K562 (cell line): ENCODE measurements at regions not wholly inside any gene's neighbourhood (a gene's known extent, or its start where the extent isn't known, plus 50 kb on each side); places are given as distances from the start of the nearest gene placed in this dataset.
A peak's percentile ranks its signal among the peaks of the same experiment; 100 is the strongest.

Experiments
- ATAC-seq: fragments of 200-7000 bp; cut with Tn5 transposase; 3 replicates; pipeline ENCODE4 v1.9.1; 2020; ENCODE audit warnings: moderate library complexity
- BruUV-seq: library from RNA; stranded (reverse); fragments of 400-500 nt; replicated peaks from 2 replicates; lab custom pipeline; 2021; lab: Mats Ljungman, UMichigan
- CTCF ChIA-PET: fragments of 300-600 bp; formaldehyde crosslinking; extraction: SDS; loops from one replicate; lab custom pipeline; 2021; ENCODE audit warnings: low intra/inter-chr PET ratio; lab: Yijun Ruan, JAX
- POLR2A ChIA-PET: fragments of 300-600, 350-650 bp; sonication (Branson Sonifier 250); formaldehyde crosslinking; extraction: SDS; loops from one replicate; lab custom pipeline; 2021; ENCODE audit warnings: antibody characterized with exemption, inconsistent platforms; lab: Yijun Ruan, JAX
- DNase-seq, 4 experiments: peaks; one replicate each; pipeline versions ENCODE4 v3.0.0 to v3.0.0-alpha.2; 2011 to 2018; ENCODE audit warnings: low spot score in 3 of 4, mixed read lengths in 3 of 4; ENCODE audit errors: extremely low read depth in 1 of 4
- FAIRE-seq: peaks from 2 replicates; lab custom pipeline; 2011; peaks lifted over from hg19 to GRCh38; lab: Jason Lieb, UNC
- H2AFZ ChIP-seq: 2 replicates; pipeline ENCODE4 v1.6.0; 2011; ENCODE audit warnings: low read depth, low read length, control low read depth, inconsistent platforms
- H3K27ac ChIP-seq: fragments of 200-600 bp; 3 replicates; pipeline ENCODE4 v1.8.0; 2011; ENCODE audit warnings: low read depth, mild to moderate bottlenecking, control low read depth, inconsistent platforms, low read length, moderate library complexity, mixed read lengths; ENCODE audit errors: extremely low read depth
- H3K27me3 ChIP-seq, 2 experiments: fragments of 300-600 bp in 1 of 2; 2 replicates in 1 of 2; 3 replicates in 1 of 2; pipeline versions ENCODE4 v1.6.0 to v1.8.0; 2011; ENCODE audit warnings: inconsistent platforms in 2 of 2, low read length in 2 of 2, mild to moderate bottlenecking in 1 of 2, mixed read lengths in 1 of 2, moderate library complexity in 1 of 2; ENCODE audit not compliant: control insufficient read depth in 2 of 2, insufficient read depth in 2 of 2
- H3K36me3 ChIP-seq: fragments of 300-600 bp; 3 replicates; pipeline ENCODE4 v1.8.0; 2011; ENCODE audit warnings: mild to moderate bottlenecking, low read length, inconsistent platforms; ENCODE audit not compliant: control insufficient read depth, insufficient read depth
- H3K4me1 ChIP-seq, 2 experiments: fragments of 200-600 bp in 1 of 2; replicated peaks in 1 of 2; 2 replicates in 1 of 2; 3 replicates in 1 of 2; pipeline versions ENCODE4 v1.5.1 to v1.8.0; 2011; ENCODE audit warnings: inconsistent platforms in 2 of 2, low read length in 2 of 2, mild to moderate bottlenecking in 1 of 2, mixed read lengths in 1 of 2, moderate library complexity in 1 of 2; ENCODE audit not compliant: control insufficient read depth in 2 of 2, insufficient read depth in 2 of 2
- H3K4me2 ChIP-seq: 2 replicates; pipeline ENCODE4 v1.6.1; 2011; ENCODE audit warnings: low read length, control low read depth, inconsistent platforms, mixed read lengths; ENCODE audit not compliant: insufficient read depth
- H3K4me3 ChIP-seq: fragments of 200-600 bp; sonication (generic), shearing (Covaris generic); 2 replicates; pipeline ENCODE4 v1.5.1; 2016; ENCODE audit warnings: control low read depth, inconsistent platforms
- H3K79me2 ChIP-seq: fragments of 200-600 bp; 3 replicates; pipeline ENCODE4 v1.8.0; 2011; ENCODE audit warnings: low read length, inconsistent platforms; ENCODE audit not compliant: control insufficient read depth, insufficient read depth
- H3K9ac ChIP-seq, 2 experiments: 2 replicates each; pipeline versions ENCODE4 v1.6.0 to v1.6.1; 2011; ENCODE audit warnings: low read depth in 2 of 2, low read length in 2 of 2, control low read depth in 1 of 2, inconsistent platforms in 1 of 2, mild to moderate bottlenecking in 1 of 2, mixed read lengths in 1 of 2; ENCODE audit not compliant: insufficient read depth in 1 of 2
- H3K9me1 ChIP-seq: one replicate; pipeline ENCODE4 v1.6.0; 2011; ENCODE audit warnings: inconsistent platforms, mild to moderate bottlenecking, low read length, moderate library complexity; ENCODE audit not compliant: control insufficient read depth, insufficient read depth
- H3K9me3 ChIP-seq: replicated peaks from 2 replicates; pipeline ENCODE4 v1.5.1; 2011; ENCODE audit warnings: low read depth, low read length, inconsistent platforms; ENCODE audit not compliant: control insufficient read depth, insufficient read depth
- H4K20me1 ChIP-seq: replicated peaks from 2 replicates; pipeline ENCODE4 v1.6.1; 2011; ENCODE audit warnings: low read length, inconsistent platforms, mixed read lengths; ENCODE audit not compliant: control insufficient read depth, insufficient read depth
- CXXC5 ChIP-seq: fragments of 250-450 bp; sonication (Bioruptor Pico); IDR thresholded peaks from 2 replicates; pipeline ENCODE4 v1.8.0; 2022; ENCODE audit warnings: inconsistent platforms, mild to moderate bottlenecking, moderate library complexity
- E2F6 ChIP-seq, 2 experiments: IDR thresholded peaks; 2 replicates each; pipeline ENCODE4 v1.6.1; 2011; ENCODE audit warnings: borderline replicate concordance in 1 of 2, control low read depth in 1 of 2, low read depth in 1 of 2, low read length in 1 of 2, mild to moderate bottlenecking in 1 of 2, mixed read lengths in 1 of 2, moderate library complexity in 1 of 2; ENCODE audit not compliant: insufficient read depth in 1 of 2, insufficient read length in 1 of 2, poor library complexity in 1 of 2, severe bottlenecking in 1 of 2; ENCODE audit errors: extremely low read depth in 1 of 2
- GATAD2A ChIP-seq: fragments of 450-650 bp; IDR thresholded peaks from 2 replicates; pipeline ENCODE4 v1.6.1; 2017
- GMEB1 ChIP-seq: fragments of 250-450 bp; sonication (Bioruptor Pico); IDR thresholded peaks from 2 replicates; pipeline ENCODE4 v1.4.0; 2020; ENCODE audit warnings: mild to moderate bottlenecking
- HMG20B ChIP-seq: fragments of 250-450 bp; sonication (Bioruptor Pico); IDR thresholded peaks from 2 replicates; pipeline ENCODE4 v1.5.0; 2021; ENCODE audit warnings: mild to moderate bottlenecking
- HNRNPH1 ChIP-seq: fragments of 200-400 bp; formaldehyde crosslinking; optimal IDR thresholded peaks from 2 replicates; pipeline ENCODE3; 2017; ENCODE audit warnings: low read depth, mild to moderate bottlenecking, low read length, moderate library complexity
- IFI16 ChIP-seq: fragments of 250-450 bp; sonication (Bioruptor Pico); IDR thresholded peaks from 2 replicates; pipeline ENCODE4 v2.1.2; 2022; ENCODE audit warnings: mild to moderate bottlenecking, inconsistent platforms
- MCM2 ChIP-seq: fragments of 450-650 bp; IDR thresholded peaks from 2 replicates; pipeline ENCODE4 v1.6.1; 2017; ENCODE audit warnings: low read depth, mild to moderate bottlenecking
- MEF2A ChIP-seq: IDR thresholded peaks from 2 replicates; pipeline ENCODE4 v1.6.1; 2011; ENCODE audit warnings: low read depth, mild to moderate bottlenecking, low read length, moderate library complexity; ENCODE audit not compliant: control insufficient read depth
- MEIS2 ChIP-seq: fragments of 450-650 bp; IDR thresholded peaks from 2 replicates; pipeline ENCODE4 v1.6.1; 2014; ENCODE audit warnings: mild to moderate bottlenecking; ENCODE audit not compliant: partially characterized antibody
- NFE2L1 ChIP-seq: fragments of 450-650 bp; IDR thresholded peaks from 2 replicates; pipeline ENCODE4 v1.6.1; 2016; ENCODE audit warnings: missing genetic modification characterization, low read depth, mild to moderate bottlenecking, missing compliant biosample characterization, moderate library complexity, borderline replicate concordance
- RFX5 ChIP-seq: IDR thresholded peaks from 2 replicates; pipeline ENCODE4 v1.6.1; 2011; ENCODE audit warnings: low read depth, mild to moderate bottlenecking, improper control_type of control experiment, low read length
- SREBF2 ChIP-seq: sonication (generic); formaldehyde crosslinking; IDR thresholded peaks from 2 replicates; pipeline ENCODE4 v1.4.0; 2020; ENCODE audit warnings: mild to moderate bottlenecking, missing genetic modification reagents
- ZC3H4 ChIP-seq: sonication (generic); formaldehyde crosslinking; IDR thresholded peaks from 2 replicates; pipeline ENCODE4 v1.9.0; 2021; ENCODE audit warnings: missing genetic modification reagents, borderline replicate concordance
- ZHX1 ChIP-seq: fragments of 150-350 bp; conservative IDR thresholded peaks from 2 replicates; pipeline ENCODE4 v1.6.1; 2014; ENCODE audit warnings: low read length
- ZNF124 ChIP-seq: sonication (generic); formaldehyde crosslinking; IDR thresholded peaks from 2 replicates; pipeline ENCODE4 v1.8.1; 2022; ENCODE audit warnings: missing genetic modification reagents
- WGBS: fragments of 100-300 bp; shearing (Covaris generic); methylation state at CpG from one replicate; pipeline ENCODE4 v1.1.6; 2016; ENCODE audit warnings: low coverage, mixed read lengths; ENCODE audit not compliant: insufficient coverage; ENCODE audit errors: missing lambda C conversion rate; 5-methylcytosine and 5-hydroxymethylcytosine counted together
- in situ Hi-C: fragments of 300-500 bp; cut with MboI; formaldehyde crosslinking; loops from 4 replicates; pipeline ENCODE4 v1.15.0; 2018; ENCODE audit warnings: inconsistent platforms, mixed read lengths
- intact Hi-C: fragments of 100-400 bp; cut with micrococcal nuclease; formaldehyde crosslinking; loops from 2 replicates; pipeline ENCODE4 v1.14.2; 2022

- no peak for TF ChIP-seq GMEB1 (CRISPR knock-in tag)
- TF ChIP-seq E2F6 (IDR thresholded peaks at IDR 0.05; ENCODE audit: borderline replicate concordance in 1 of 2, extremely low read depth in 1 of 2, insufficient read depth in 1 of 2, insufficient read length in 1 of 2, low read depth in 1 of 2, low read length in 1 of 2, poor library complexity in 1 of 2, severe bottlenecking in 1 of 2) = no peak
- no peak for TF ChIP-seq RFX5
- no peak for TF ChIP-seq CXXC5 (CRISPR knock-in tag)
Measured at GRCh38 chr3:101146946-101147345, 153.7 kb upstream of the ABI3BP start (continued).

- Histone ChIP-seq H3K9ac (no peak overlapping the region; a peak in 1 of 4 replicates), H3K4me1 (peaks cover 0 to 44% of the 10 kb centered on the region in 2 experiments; a peak in 4 of 5 replicates), H3K4me2 (no peak overlapping the region), H4K20me1 (no peaks in the 10 kb centered on the region), H3K79me2 (no peaks in the 10 kb centered on the region), H2AFZ (peak overlapping the region; percentile 59), H3K27me3 (no peaks in the 10 kb centered on the region), H3K4me3 (no peak overlapping the region), H3K9me1 (no peaks in the 10 kb centered on the region), H3K9me3 (no peaks in the 10 kb centered on the region), H3K36me3 (no peaks in the 10 kb centered on the region), H3K27ac (no peak overlapping the region)
- POLR2A ChIA-PET = no interaction called here
- FAIRE-seq (no peak), DNase-seq (no peak), ATAC-seq (no peak)
- CTCF ChIA-PET = no interaction called here
- TF ChIP-seq GATAD2A (no peak), HNRNPH1 (no peak), MEIS2 (no peak), IFI16 (CRISPR knock-in tag) (no peak), HMG20B (CRISPR knock-in tag) (no peak), MCM2 (no peak), ZNF124 (CRISPR knock-in tag) (no peak), ZHX1 (no peak), ZC3H4 (CRISPR knock-in tag) (no peak), NFE2L1 (no peak), MEF2A (no peak), SREBF2 (CRISPR knock-in tag) (no peak)
- BruUV-seq = no TSS peak
- intact Hi-C loops = no loop called here
- 64% methylated on average over 3 of the region's 3 CpGs for WGBS
- in situ Hi-C loops = no loop called here
Measured at GRCh38 chr3:101144105-101144504, 150.9 kb upstream of the ABI3BP start.
